MM.1S (cell line): ENCODE measurements at regions not wholly inside any gene's neighbourhood (a gene's known extent, or its start where the extent isn't known, plus 50 kb on each side); places are given as distances from the start of the nearest gene placed in this dataset.
"Not testable (repeated sequence)": the region's sequence is repeated elsewhere in the genome, so short reads cannot be mapped to it uniquely, and the experiment has no call there.

Source experiments
- CTCF ChIP-seq: fragments of 300-600 bp; sonication (generic); IDR thresholded peaks from 2 replicates; pipeline ENCODE4 v1.5.1; 2016; ENCODE audit warnings: antibody characterized with exemption, low read length, mixed read lengths
- EZH2 ChIP-seq: fragments of 300-600 bp; sonication (generic); optimal IDR thresholded peaks from 2 replicates; pipeline ENCODE3; 2017; ENCODE audit warnings: low read depth, mild to moderate bottlenecking, antibody characterized with exemption, low read length, mixed read lengths
- EZH2phosphoT487 ChIP-seq: fragments of 300-600 bp; sonication (generic); IDR thresholded peaks from 2 replicates; pipeline ENCODE4 v1.6.1; 2018; ENCODE audit warnings: antibody characterized with exemption, low read length

GRCh38 chr15:24511598-24511997 lies 164.0 kb upstream of the NPAP1 start:
- not testable (repeated sequence) for TF ChIP-seq CTCF, EZH2, EZH2phosphoT487
